ENCODE measurements at regions not wholly inside any gene's neighbourhood (a gene's known extent, or its start where the extent isn't known, plus 50 kb on each side); places are given as distances from the start of the nearest gene placed in this dataset.
A peak's percentile ranks its signal among the peaks of the same experiment; 100 is the strongest.

DNA sequence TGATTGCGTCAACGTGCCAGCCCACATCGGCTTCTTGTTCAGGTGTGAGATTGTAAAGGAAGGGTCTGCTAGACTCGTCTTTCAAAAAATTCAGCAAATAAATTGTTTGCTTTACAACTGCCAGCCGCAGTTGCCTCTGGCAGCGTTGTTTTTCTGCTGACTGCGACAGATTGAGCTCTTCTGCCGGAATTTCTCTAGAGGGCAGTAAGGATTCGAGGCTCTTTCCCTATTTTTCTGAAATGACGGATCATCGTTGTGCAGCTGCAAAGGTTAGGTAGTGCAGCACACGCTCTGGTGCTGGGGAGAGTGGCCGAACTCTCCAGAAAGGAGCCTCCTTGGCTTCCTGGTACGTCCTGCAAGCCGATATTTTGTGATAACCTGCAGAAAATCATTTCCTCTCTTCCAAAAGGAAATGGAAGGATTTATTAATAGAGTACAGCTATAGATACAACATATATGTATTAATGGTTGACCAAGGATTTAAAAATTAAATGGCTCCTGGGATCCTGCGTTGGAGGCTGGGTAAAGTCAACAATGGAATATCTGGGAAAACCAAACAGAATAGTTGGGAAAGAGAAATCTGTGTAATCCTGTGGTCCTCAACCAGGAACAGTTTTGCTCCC lies 121.9 kb upstream of the ZFP64 start:
- Histone ChIP-seq H3K27me3 (ENCODE audit: control insufficient read depth in 4 of 4, insufficient read depth in 4 of 4, low read length in 3 of 4) (no peaks in the 10 kb centered on the region), H3K4me1 (ENCODE audit: control insufficient read depth in 4 of 4, insufficient read depth in 4 of 4, low read length in 3 of 4) (peaks cover 0 to 9% (median 4%) of the 10 kb centered on the region in 4 donors), H3K4me3 (ENCODE audit: low read depth in 1 of 3, low read length in 3 of 3) (no peak overlapping the region), H3K9me3 (ENCODE audit: control insufficient read depth in 4 of 4, low read length in 3 of 4) (no peaks in the 10 kb centered on the region), H3K27ac (ENCODE audit: low read depth in 1 of 2, low read length in 2 of 2) (no peak overlapping the region), H3K36me3 (ENCODE audit: control insufficient read depth in 4 of 4, insufficient read depth in 3 of 4, low read depth in 1 of 4, low read length in 3 of 4) (no peaks in the 10 kb centered on the region), H3K9ac (ENCODE audit: low read depth in 1 of 2, low read length in 2 of 2) (no peak overlapping the region)
- WGBS = 14% methylated on average over 16 of the region's 16 CpGs
- no peak for DNase-seq (ENCODE audit: low spot score)
- TF ChIP-seq FOXA1 (IDR thresholded peaks at IDR 0.05) = no peak
- no peak for TF ChIP-seq SP1 (IDR thresholded peaks at IDR 0.05)
- peak; percentile 41 for TF ChIP-seq YY1 (IDR thresholded peaks at IDR 0.05)
- TF ChIP-seq NR2F2 (IDR thresholded peaks at IDR 0.05) = peak; percentile 14
- TF ChIP-seq RAD21 (IDR thresholded peaks at IDR 0.05) = peak; percentile 82 to 86
- TF ChIP-seq, protein P1, sequence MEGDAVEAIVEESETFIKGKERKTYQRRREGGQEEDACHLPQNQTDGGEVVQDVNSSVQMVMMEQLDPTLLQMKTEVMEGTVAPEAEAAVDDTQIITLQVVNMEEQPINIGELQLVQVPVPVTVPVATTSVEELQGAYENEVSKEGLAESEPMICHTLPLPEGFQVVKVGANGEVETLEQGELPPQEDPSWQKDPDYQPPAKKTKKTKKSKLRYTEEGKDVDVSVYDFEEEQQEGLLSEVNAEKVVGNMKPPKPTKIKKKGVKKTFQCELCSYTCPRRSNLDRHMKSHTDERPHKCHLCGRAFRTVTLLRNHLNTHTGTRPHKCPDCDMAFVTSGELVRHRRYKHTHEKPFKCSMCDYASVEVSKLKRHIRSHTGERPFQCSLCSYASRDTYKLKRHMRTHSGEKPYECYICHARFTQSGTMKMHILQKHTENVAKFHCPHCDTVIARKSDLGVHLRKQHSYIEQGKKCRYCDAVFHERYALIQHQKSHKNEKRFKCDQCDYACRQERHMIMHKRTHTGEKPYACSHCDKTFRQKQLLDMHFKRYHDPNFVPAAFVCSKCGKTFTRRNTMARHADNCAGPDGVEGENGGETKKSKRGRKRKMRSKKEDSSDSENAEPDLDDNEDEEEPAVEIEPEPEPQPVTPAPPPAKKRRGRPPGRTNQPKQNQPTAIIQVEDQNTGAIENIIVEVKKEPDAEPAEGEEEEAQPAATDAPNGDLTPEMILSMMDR (IDR thresholded peaks at IDR 0.05; ENCODE audit: low read depth, low read length, missing input control) = peak; percentile 50

DNA sequence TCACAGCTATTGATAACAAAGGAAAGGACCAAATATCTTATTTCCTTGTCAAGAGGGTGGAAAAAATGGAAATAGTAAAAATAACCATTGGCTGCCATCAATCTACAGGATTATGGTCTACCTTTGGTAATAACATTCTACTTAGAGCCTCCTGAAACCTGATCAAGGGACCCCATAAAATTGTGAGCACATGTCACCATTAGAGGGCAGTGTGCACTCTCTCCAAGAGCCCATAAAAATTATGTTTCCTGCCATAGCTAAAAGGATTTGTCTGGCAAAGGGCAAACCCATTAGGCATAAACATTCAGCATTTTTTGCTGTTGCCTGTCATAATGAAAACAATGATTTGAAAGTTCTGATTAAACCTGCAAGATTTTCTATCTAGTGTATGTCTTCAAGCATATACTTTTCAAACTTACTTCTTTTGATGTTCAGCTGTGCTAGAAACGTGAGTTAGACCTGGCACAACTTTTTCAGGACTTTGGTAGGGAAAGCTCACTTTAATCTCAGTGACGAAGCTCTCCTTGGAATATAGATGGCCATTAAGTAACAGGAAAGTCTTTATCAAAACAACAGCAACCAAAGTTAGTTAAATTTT lies 120.7 kb upstream of the ZFP64 start:
- Histone ChIP-seq H3K27me3 (ENCODE audit: control insufficient read depth in 4 of 4, insufficient read depth in 4 of 4, low read length in 3 of 4) (no peaks in the 10 kb centered on the region), H3K36me3 (ENCODE audit: control insufficient read depth in 4 of 4, insufficient read depth in 3 of 4, low read depth in 1 of 4, low read length in 3 of 4) (no peaks in the 10 kb centered on the region), H3K4me1 (ENCODE audit: control insufficient read depth in 4 of 4, insufficient read depth in 4 of 4, low read length in 3 of 4) (peaks cover 0 to 9% (median 4%) of the 10 kb centered on the region in 4 donors), H3K27ac (ENCODE audit: low read depth in 1 of 2, low read length in 2 of 2) (no peak overlapping the region), H3K4me3 (ENCODE audit: low read depth in 1 of 3, low read length in 3 of 3) (no peak overlapping the region), H3K9ac (ENCODE audit: low read depth in 1 of 2, low read length in 2 of 2) (no peak overlapping the region), H3K9me3 (ENCODE audit: control insufficient read depth in 4 of 4, low read length in 3 of 4) (no peaks in the 10 kb centered on the region)
- 49% methylated on average over 2 of the region's 2 CpGs for WGBS
- no peak for DNase-seq (ENCODE audit: low spot score)
- TF ChIP-seq HNF4G (IDR thresholded peaks at IDR 0.05) (no peak), RAD21 (IDR thresholded peaks at IDR 0.05) (peak; percentile 87 to 89), TAF1 (conservative IDR thresholded peaks at IDR 0.05) (no peak), HNF4A (conservative IDR thresholded peaks at IDR 0.05) (no peak), RXRA (IDR thresholded peaks at IDR 0.05) (no peak), YY1 (IDR thresholded peaks at IDR 0.05) (peak; percentile 39), FOXA1 (IDR thresholded peaks at IDR 0.05) (no peak), NR2F2 (IDR thresholded peaks at IDR 0.05) (no peak), JUND (IDR thresholded peaks at IDR 0.05) (no peak)
- TF ChIP-seq, protein P1 (IDR thresholded peaks at IDR 0.05; ENCODE audit: low read depth, low read length, missing input control) = peak; percentile 71
- TF ChIP-seq, protein P2, sequence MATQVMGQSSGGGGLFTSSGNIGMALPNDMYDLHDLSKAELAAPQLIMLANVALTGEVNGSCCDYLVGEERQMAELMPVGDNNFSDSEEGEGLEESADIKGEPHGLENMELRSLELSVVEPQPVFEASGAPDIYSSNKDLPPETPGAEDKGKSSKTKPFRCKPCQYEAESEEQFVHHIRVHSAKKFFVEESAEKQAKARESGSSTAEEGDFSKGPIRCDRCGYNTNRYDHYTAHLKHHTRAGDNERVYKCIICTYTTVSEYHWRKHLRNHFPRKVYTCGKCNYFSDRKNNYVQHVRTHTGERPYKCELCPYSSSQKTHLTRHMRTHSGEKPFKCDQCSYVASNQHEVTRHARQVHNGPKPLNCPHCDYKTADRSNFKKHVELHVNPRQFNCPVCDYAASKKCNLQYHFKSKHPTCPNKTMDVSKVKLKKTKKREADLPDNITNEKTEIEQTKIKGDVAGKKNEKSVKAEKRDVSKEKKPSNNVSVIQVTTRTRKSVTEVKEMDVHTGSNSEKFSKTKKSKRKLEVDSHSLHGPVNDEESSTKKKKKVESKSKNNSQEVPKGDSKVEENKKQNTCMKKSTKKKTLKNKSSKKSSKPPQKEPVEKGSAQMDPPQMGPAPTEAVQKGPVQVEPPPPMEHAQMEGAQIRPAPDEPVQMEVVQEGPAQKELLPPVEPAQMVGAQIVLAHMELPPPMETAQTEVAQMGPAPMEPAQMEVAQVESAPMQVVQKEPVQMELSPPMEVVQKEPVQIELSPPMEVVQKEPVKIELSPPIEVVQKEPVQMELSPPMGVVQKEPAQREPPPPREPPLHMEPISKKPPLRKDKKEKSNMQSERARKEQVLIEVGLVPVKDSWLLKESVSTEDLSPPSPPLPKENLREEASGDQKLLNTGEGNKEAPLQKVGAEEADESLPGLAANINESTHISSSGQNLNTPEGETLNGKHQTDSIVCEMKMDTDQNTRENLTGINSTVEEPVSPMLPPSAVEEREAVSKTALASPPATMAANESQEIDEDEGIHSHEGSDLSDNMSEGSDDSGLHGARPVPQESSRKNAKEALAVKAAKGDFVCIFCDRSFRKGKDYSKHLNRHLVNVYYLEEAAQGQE (IDR thresholded peaks at IDR 0.05) = peak; percentile 35
- TF ChIP-seq, protein P3, sequence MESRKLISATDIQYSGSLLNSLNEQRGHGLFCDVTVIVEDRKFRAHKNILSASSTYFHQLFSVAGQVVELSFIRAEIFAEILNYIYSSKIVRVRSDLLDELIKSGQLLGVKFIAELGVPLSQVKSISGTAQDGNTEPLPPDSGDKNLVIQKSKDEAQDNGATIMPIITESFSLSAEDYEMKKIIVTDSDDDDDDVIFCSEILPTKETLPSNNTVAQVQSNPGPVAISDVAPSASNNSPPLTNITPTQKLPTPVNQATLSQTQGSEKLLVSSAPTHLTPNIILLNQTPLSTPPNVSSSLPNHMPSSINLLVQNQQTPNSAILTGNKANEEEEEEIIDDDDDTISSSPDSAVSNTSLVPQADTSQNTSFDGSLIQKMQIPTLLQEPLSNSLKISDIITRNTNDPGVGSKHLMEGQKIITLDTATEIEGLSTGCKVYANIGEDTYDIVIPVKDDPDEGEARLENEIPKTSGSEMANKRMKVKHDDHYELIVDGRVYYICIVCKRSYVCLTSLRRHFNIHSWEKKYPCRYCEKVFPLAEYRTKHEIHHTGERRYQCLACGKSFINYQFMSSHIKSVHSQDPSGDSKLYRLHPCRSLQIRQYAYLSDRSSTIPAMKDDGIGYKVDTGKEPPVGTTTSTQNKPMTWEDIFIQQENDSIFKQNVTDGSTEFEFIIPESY (IDR thresholded peaks at IDR 0.05) = no peak
